Mucosa of descending colon (tissue), 3 donors: ENCODE measurements at regions not wholly inside any gene's neighbourhood (a gene's known extent, or its start where the extent isn't known, plus 50 kb on each side); places are given as distances from the start of the nearest gene placed in this dataset.

Experiments used
- ATAC-seq: fragments of 200-7000 bp; cut with Tn5 transposase; one replicate; pipeline ENCODE4 v1.9.1; 2020; ENCODE audit warnings: mild to moderate bottlenecking, moderate library complexity
- DNase-seq, 3 donors: peaks; one replicate each; pipeline ENCODE4 v3.0.0-alpha.2; 2020
- H3K36me3 ChIP-seq: fragments of 200-600 bp; one replicate; pipeline ENCODE4 v1.8.0; 2021; ENCODE audit warnings: low read depth, mild to moderate bottlenecking
- H3K4me1 ChIP-seq: fragments of 200-600 bp; one replicate; pipeline ENCODE4 v1.8.0; 2021; ENCODE audit warnings: low read depth, mild to moderate bottlenecking
- H3K4me3 ChIP-seq: fragments of 200-600 bp; one replicate; pipeline ENCODE4 v1.8.0; 2021; ENCODE audit warnings: mild to moderate bottlenecking
- H3K9me3 ChIP-seq: fragments of 200-600 bp; one replicate; pipeline ENCODE4 v1.8.0; 2021; ENCODE audit warnings: mild to moderate bottlenecking
- CTCF ChIP-seq: fragments of 200-600 bp; IDR thresholded peaks from one replicate; pipeline ENCODE4 v1.8.0; 2022; ENCODE audit warnings: antibody characterized with exemption, mild to moderate bottlenecking
- intact Hi-C, 2 donors: fragments of 100-400 bp; cut with DNase I in 1 of 2; cut with micrococcal nuclease in 1 of 2; formaldehyde crosslinking; loops; one replicate each; pipeline versions ENCODE4 v1.11.0 to v1.11.1; 2022; cut with DNase I, micrococcal nuclease
- donor health status: DM: no; HTN: no; CAD: no; lungs with moderate emphysema.
- donor health status: DM: no; HTN: no; CAD: no.
- donor health status: DM: no; HTN: yes; CAD: no.

- no peaks in the 10 kb centered on the region for H3K36me3 ChIP-seq
- no peak overlapping the region for H3K4me3 ChIP-seq
- no peak for DNase-seq
- ATAC-seq, result no peak
- no peaks in the 10 kb centered on the region for H3K9me3 ChIP-seq
- TF ChIP-seq CTCF, result no peak
- intact Hi-C loops, result no loop called here
- no peaks in the 10 kb centered on the region for H3K4me1 ChIP-seq
These were observed 190.9 kb upstream of the S100G start for GRCh38 chrX:16459008-16459407.

GRCh38 chrX:16461968-16462367, 188.0 kb upstream of the S100G start:
- intact Hi-C loops, result no loop called here
- no peak for ATAC-seq
- no peak for DNase-seq
- TF ChIP-seq CTCF, result no peak
- Histone ChIP-seq H3K9me3 (no peaks in the 10 kb centered on the region), H3K4me3 (no peak overlapping the region), H3K4me1 (no peaks in the 10 kb centered on the region), H3K36me3 (no peaks in the 10 kb centered on the region)

- DNase-seq, result no peak
- intact Hi-C loops, result no loop called here
- TF ChIP-seq CTCF, result no peak
These were observed 187.0 kb upstream of the S100G start for GRCh38 chrX:16462912-16463311.

GRCh38 chrX:16464369-16464768, 185.6 kb upstream of the S100G start:
- H3K4me1 ChIP-seq, result no peaks in the 10 kb centered on the region

More at GRCh38 chrX:16462912-16463311, 187.0 kb upstream of the S100G start:
- ATAC-seq, result no peak
- Histone ChIP-seq H3K4me1 (no peaks in the 10 kb centered on the region), H3K4me3 (no peak overlapping the region), H3K36me3 (no peaks in the 10 kb centered on the region), H3K9me3 (no peaks in the 10 kb centered on the region)

GRCh38 chrX:16465081-16465876, 184.7 kb upstream of the S100G start:
- DNase-seq (no peak), ATAC-seq (no peak)
- no peak for TF ChIP-seq CTCF
- intact Hi-C loops, result no loop called here
- H3K36me3 ChIP-seq, result no peaks in the 10 kb centered on the region
- H3K4me3 ChIP-seq, result no peak overlapping the region
- H3K9me3 ChIP-seq, result no peaks in the 10 kb centered on the region
- H3K4me1 ChIP-seq, result no peaks in the 10 kb centered on the region

More at GRCh38 chrX:16464369-16464768, 185.6 kb upstream of the S100G start:
- no peak for TF ChIP-seq CTCF
- Histone ChIP-seq H3K4me3 (no peak overlapping the region), H3K9me3 (no peaks in the 10 kb centered on the region), H3K36me3 (no peaks in the 10 kb centered on the region)
- DNase-seq, result no peak
- intact Hi-C loops, result no loop called here
- ATAC-seq, result no peak
